Colonic mucosa (tissue), 4 donors: ENCODE measurements at regions not wholly inside any gene's neighbourhood (a gene's known extent, or its start where the extent isn't known, plus 50 kb on each side); places are given as distances from the start of the nearest gene placed in this dataset.

Experiments
- DNase-seq: peaks from one replicate; pipeline ENCODE4 v3.0.0-alpha.2; 2020
- H3K27ac ChIP-seq: fragments of 200-600 bp; one replicate; pipeline ENCODE4 v1.8.0; 2021
- H3K27me3 ChIP-seq: fragments of 200-600 bp; one replicate; pipeline ENCODE4 v1.8.0; 2021
- H3K36me3 ChIP-seq: fragments of 200-600 bp; one replicate; pipeline ENCODE4 v1.8.0; 2021
- H3K4me1 ChIP-seq: fragments of 200-600 bp; one replicate; pipeline ENCODE4 v1.8.0; 2021; ENCODE audit warnings: mild to moderate bottlenecking
- H3K4me3 ChIP-seq: fragments of 200-600 bp; one replicate; pipeline ENCODE4 v1.8.0; 2021
- H3K9ac ChIP-seq, 2 donors: one replicate each; pipeline ENCODE4 v1.7.0; 2013; ENCODE audit warnings: control low read depth in 2 of 2, low read depth in 2 of 2, low read length in 2 of 2
- H3K9me3 ChIP-seq: fragments of 200-600 bp; one replicate; pipeline ENCODE4 v1.8.0; 2021
- CTCF ChIP-seq: fragments of 200-600 bp; IDR thresholded peaks from one replicate; pipeline ENCODE4 v1.8.0; 2022; ENCODE audit warnings: antibody characterized with exemption, mild to moderate bottlenecking
- intact Hi-C: fragments of 100-400 bp; cut with DNase I; formaldehyde crosslinking; loops from one replicate; pipeline ENCODE4 v1.14.1; 2022
- donor health status: healthy.
- donor health status: DM: no; HTN: no; CAD: no.
- donor health status: DM: no; HTN: no; CAD: no.

GRCh38 chr18:47420130-47420529, 168.7 kb upstream of the SKOR2 start:
- H3K27me3 ChIP-seq = no peaks in the 10 kb centered on the region
- no peaks in the 10 kb centered on the region for H3K36me3 ChIP-seq
- H3K9ac ChIP-seq = no peak overlapping the region
- TF ChIP-seq CTCF = no peak
- no peak for DNase-seq
- H3K9me3 ChIP-seq = no peaks in the 10 kb centered on the region
- intact Hi-C loops = no loop called here
- no peak overlapping the region for H3K27ac ChIP-seq
- no peaks in the 10 kb centered on the region for H3K4me1 ChIP-seq
- H3K4me3 ChIP-seq = no peak overlapping the region

GRCh38 chr18:47418746-47419145, 167.3 kb upstream of the SKOR2 start:
- Histone ChIP-seq H3K27me3 (no peaks in the 10 kb centered on the region), H3K4me1 (no peaks in the 10 kb centered on the region), H3K9ac (no peak overlapping the region), H3K27ac (no peak overlapping the region), H3K36me3 (no peaks in the 10 kb centered on the region), H3K4me3 (no peak overlapping the region), H3K9me3 (no peaks in the 10 kb centered on the region)
- intact Hi-C loops = no loop called here
- no peak for TF ChIP-seq CTCF
- DNase-seq = no peak

- TF ChIP-seq CTCF = no peak
- Histone ChIP-seq H3K4me3 (no peak overlapping the region), H3K36me3 (no peaks in the 10 kb centered on the region), H3K27me3 (no peaks in the 10 kb centered on the region), H3K4me1 (no peaks in the 10 kb centered on the region), H3K27ac (no peak overlapping the region), H3K9ac (no peak overlapping the region), H3K9me3 (no peaks in the 10 kb centered on the region)
- no peak for DNase-seq
- intact Hi-C loops = no loop called here
Measured at GRCh38 chr18:47417807-47418206, 166.3 kb upstream of the SKOR2 start.

- intact Hi-C loops = no loop called here
- Histone ChIP-seq H3K36me3 (no peaks in the 10 kb centered on the region), H3K9ac (no peak overlapping the region), H3K4me3 (no peak overlapping the region), H3K4me1 (no peaks in the 10 kb centered on the region), H3K27me3 (no peaks in the 10 kb centered on the region), H3K27ac (no peak overlapping the region), H3K9me3 (no peaks in the 10 kb centered on the region)
- TF ChIP-seq CTCF = no peak
- no peak for DNase-seq
Measured at GRCh38 chr18:47415881-47416280, 164.4 kb upstream of the SKOR2 start.

- no peak for DNase-seq
- Histone ChIP-seq H3K27ac (no peak overlapping the region), H3K36me3 (no peaks in the 10 kb centered on the region), H3K27me3 (no peaks in the 10 kb centered on the region), H3K4me1 (no peaks in the 10 kb centered on the region), H3K4me3 (no peak overlapping the region), H3K9me3 (no peaks in the 10 kb centered on the region), H3K9ac (no peak overlapping the region)
- intact Hi-C loops = no loop called here
- TF ChIP-seq CTCF = no peak
Measured at GRCh38 chr18:47413327-47413726, 161.9 kb upstream of the SKOR2 start.

GRCh38 chr18:47412924-47413323, 161.5 kb upstream of the SKOR2 start:
- no peaks in the 10 kb centered on the region for H3K27me3 ChIP-seq
- no peak for DNase-seq
- intact Hi-C loops = no loop called here
- no peak for TF ChIP-seq CTCF
- H3K4me1 ChIP-seq = no peaks in the 10 kb centered on the region
- H3K9me3 ChIP-seq = no peaks in the 10 kb centered on the region
- no peak overlapping the region for H3K9ac ChIP-seq
- no peak overlapping the region for H3K27ac ChIP-seq
- H3K4me3 ChIP-seq = no peak overlapping the region
- H3K36me3 ChIP-seq = no peaks in the 10 kb centered on the region
